ENCODE measurements at regions not wholly inside any gene's neighbourhood (a gene's known extent, or its start where the extent isn't known, plus 50 kb on each side); places are given as distances from the start of the nearest gene placed in this dataset.

- TF ChIP-seq CTCF (IDR thresholded peaks at IDR 0.05) (no peak), POLR2A (IDR thresholded peaks at IDR 0.05) (no peak)
These were observed 61.4 kb downstream of the LRATD1 start for GRCh38 chr2:14693874-14694273.
